ENCODE measurements at regions not wholly inside any gene's neighbourhood (a gene's known extent, or its start where the extent isn't known, plus 50 kb on each side); places are given as distances from the start of the nearest gene placed in this dataset.

DNA sequence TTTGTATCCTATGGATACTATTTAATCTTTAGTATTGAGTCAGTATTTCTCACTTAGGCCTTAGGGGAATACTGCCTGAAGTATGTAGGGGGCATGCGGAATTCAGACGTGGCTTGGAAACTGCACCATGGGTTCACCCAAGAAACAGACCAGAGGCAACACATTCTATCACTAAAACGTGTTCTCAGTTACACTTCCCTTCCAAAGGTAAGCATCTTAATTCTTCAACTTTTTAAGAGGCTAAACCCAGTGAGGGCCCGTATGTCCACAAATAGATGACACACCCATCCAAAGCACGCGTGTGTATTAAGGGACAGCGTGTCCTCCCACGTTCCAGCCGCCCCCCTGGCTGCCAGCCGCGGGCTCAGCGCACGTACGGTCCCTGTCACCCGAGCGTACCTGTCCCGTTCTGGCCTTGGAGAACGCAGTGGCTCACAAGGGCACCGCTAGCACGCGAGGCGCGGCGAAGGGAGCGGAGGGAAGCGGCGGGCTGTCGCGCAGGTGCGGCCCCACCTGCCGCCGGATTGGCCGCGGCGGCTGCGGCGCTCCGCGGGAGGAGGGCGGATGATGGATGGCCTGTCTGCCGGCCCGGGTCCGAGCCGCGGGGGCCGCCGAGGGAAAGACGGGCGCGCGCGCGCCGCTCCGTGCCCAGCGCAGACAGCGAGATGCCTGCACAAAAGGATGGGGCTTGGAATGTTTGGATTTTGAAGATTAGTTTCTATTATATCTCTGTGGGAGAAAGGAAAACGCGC, 1003.9 kb upstream of the NR2F2 start:
- H3K27me3 Mint-ChIP-seq: peaks cover 5 to 12% of the 10 kb centered on the region in 2 donors
- CTCF ChIA-PET (ENCODE audit: partially characterized antibody): no interaction called here
- no peak overlapping the region for H3K4me3 ChIP-seq (ENCODE audit: low read length in 2 of 2)
- peaks cover 0 to 3% (median 1%) of the 10 kb centered on the region in 8 donors for H3K9me3 Mint-ChIP-seq
- DNase-seq: no peak
- intact Hi-C loops (cut with micrococcal nuclease): no loop called here
- H3K36me3 Mint-ChIP-seq: no peaks in the 10 kb centered on the region
- no peaks in the 10 kb centered on the region for H3K9me3 ChIP-seq (ENCODE audit: control insufficient read depth in 1 of 2, low read length in 2 of 2)
- H3K4me1 Mint-ChIP-seq: peaks cover 0 to 7% (median 2%) of the 10 kb centered on the region in 4 donors
- H3K4me1 ChIP-seq (ENCODE audit: insufficient read depth, low read length): no peaks in the 10 kb centered on the region
- no peaks in the 10 kb centered on the region for H3K27me3 ChIP-seq (ENCODE audit: insufficient read depth, low read length)
- POLR2A ChIA-PET (ENCODE audit: partially characterized antibody): no interaction called here
- peak overlapping the region in 6 of 8 donors; percentile 12 to 53 (median 36) for H3K4me3 Mint-ChIP-seq
- H3K36me3 ChIP-seq (ENCODE audit: insufficient read depth, low read length): no peaks in the 10 kb centered on the region
- H3K27ac Mint-ChIP-seq: no peak overlapping the region
- H3K27ac ChIP-seq (ENCODE audit: low read depth, low read length): no peak overlapping the region

GRCh38 chr15:95327183-95327525, 1003.3 kb upstream of the NR2F2 start:
- peaks cover 0 to 3% (median 0%) of the 10 kb centered on the region in 8 donors for H3K9me3 Mint-ChIP-seq
- no peak overlapping the region for H3K27ac ChIP-seq (ENCODE audit: low read depth, low read length)
- peaks cover 5 to 12% of the 10 kb centered on the region in 2 donors for H3K27me3 Mint-ChIP-seq
- no peak overlapping the region for H3K4me3 ChIP-seq (ENCODE audit: low read length in 2 of 2)
- no peaks in the 10 kb centered on the region for H3K36me3 Mint-ChIP-seq
- H3K9me3 ChIP-seq (ENCODE audit: control insufficient read depth in 1 of 2, low read length in 2 of 2): no peaks in the 10 kb centered on the region
- ChIA-PET CTCF (ENCODE audit: partially characterized antibody) (no interaction called here), POLR2A (ENCODE audit: partially characterized antibody) (no interaction called here)
- DNase-seq: no peak
- no peaks in the 10 kb centered on the region for H3K4me1 ChIP-seq (ENCODE audit: insufficient read depth, low read length)
- no peaks in the 10 kb centered on the region for H3K27me3 ChIP-seq (ENCODE audit: insufficient read depth, low read length)
- intact Hi-C loops (cut with micrococcal nuclease): no loop called here
- peaks cover 0 to 7% (median 2%) of the 10 kb centered on the region in 4 donors for H3K4me1 Mint-ChIP-seq
- no peaks in the 10 kb centered on the region for H3K36me3 ChIP-seq (ENCODE audit: insufficient read depth, low read length)
- no peak overlapping the region for H3K27ac Mint-ChIP-seq
- H3K4me3 Mint-ChIP-seq: peak overlapping the region in 2 of 8 donors; percentile 38 to 53

GRCh38 chr15:95327661-95328060, 1002.8 kb upstream of the NR2F2 start:
- no peaks in the 10 kb centered on the region for H3K36me3 Mint-ChIP-seq
- Histone ChIP-seq H3K4me1 (ENCODE audit: insufficient read depth, low read length) (no peaks in the 10 kb centered on the region), H3K27me3 (ENCODE audit: insufficient read depth, low read length) (no peaks in the 10 kb centered on the region), H3K27ac (ENCODE audit: low read depth, low read length) (no peak overlapping the region), H3K9me3 (ENCODE audit: control insufficient read depth in 1 of 2, low read length in 2 of 2) (no peaks in the 10 kb centered on the region), H3K36me3 (ENCODE audit: insufficient read depth, low read length) (no peaks in the 10 kb centered on the region), H3K4me3 (ENCODE audit: low read length in 2 of 2) (no peak overlapping the region)
- H3K4me3 Mint-ChIP-seq: no peak overlapping the region
- CTCF ChIA-PET (ENCODE audit: partially characterized antibody): no interaction called here
- H3K4me1 Mint-ChIP-seq: peaks cover 0 to 7% (median 2%) of the 10 kb centered on the region in 4 donors
- H3K27ac Mint-ChIP-seq: no peak overlapping the region
- no peak for DNase-seq
- intact Hi-C loops (cut with micrococcal nuclease): no loop called here
- peaks cover 5 to 12% of the 10 kb centered on the region in 2 donors for H3K27me3 Mint-ChIP-seq
- H3K9me3 Mint-ChIP-seq: peaks cover 0 to 3% (median 0%) of the 10 kb centered on the region in 8 donors
- POLR2A ChIA-PET (ENCODE audit: partially characterized antibody): no interaction called here

DNA sequence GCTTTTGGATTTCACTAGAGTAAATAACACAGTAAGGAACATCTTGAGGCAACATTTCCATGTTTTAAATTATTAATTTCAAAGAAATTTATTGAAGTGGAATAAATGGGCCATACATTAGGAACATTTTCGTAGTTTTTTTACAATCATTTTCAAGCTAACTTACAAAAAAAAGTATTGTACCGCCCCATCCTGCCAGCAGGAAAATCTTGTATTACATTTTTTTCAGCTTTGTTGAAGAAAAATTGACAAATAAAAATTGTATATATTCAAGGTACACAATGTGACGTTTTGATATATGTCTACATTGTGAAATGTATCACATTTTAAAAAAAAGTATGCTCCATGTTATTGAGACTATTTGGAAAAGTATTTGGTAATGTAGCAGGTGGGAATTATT, 1001.9 kb upstream of the NR2F2 start:
- Histone ChIP-seq H3K4me1 (ENCODE audit: insufficient read depth, low read length) (no peaks in the 10 kb centered on the region), H3K27me3 (ENCODE audit: insufficient read depth, low read length) (no peaks in the 10 kb centered on the region), H3K27ac (ENCODE audit: low read depth, low read length) (no peak overlapping the region), H3K4me3 (ENCODE audit: low read length in 2 of 2) (no peak overlapping the region), H3K9me3 (ENCODE audit: control insufficient read depth in 1 of 2, low read length in 2 of 2) (no peaks in the 10 kb centered on the region), H3K36me3 (ENCODE audit: insufficient read depth, low read length) (no peaks in the 10 kb centered on the region)
- H3K9me3 Mint-ChIP-seq: peaks cover 0 to 3% (median 0%) of the 10 kb centered on the region in 8 donors
- no peaks in the 10 kb centered on the region for H3K36me3 Mint-ChIP-seq
- POLR2A ChIA-PET (ENCODE audit: partially characterized antibody): no interaction called here
- H3K27me3 Mint-ChIP-seq: peaks cover 5 to 10% of the 10 kb centered on the region in 2 donors
- H3K4me1 Mint-ChIP-seq: peaks cover 0 to 7% (median 2%) of the 10 kb centered on the region in 4 donors
- CTCF ChIA-PET (ENCODE audit: partially characterized antibody): no interaction called here
- DNase-seq: no peak
- H3K27ac Mint-ChIP-seq: no peak overlapping the region
- H3K4me3 Mint-ChIP-seq: no peak overlapping the region
- intact Hi-C loops (cut with micrococcal nuclease): no loop called here

GRCh38 chr15:95329362-95329761, 1001.1 kb upstream of the NR2F2 start:
- peaks cover 0 to 7% (median 2%) of the 10 kb centered on the region in 4 donors for H3K4me1 Mint-ChIP-seq
- H3K4me3 ChIP-seq (ENCODE audit: low read length in 2 of 2): no peak overlapping the region
- H3K9me3 Mint-ChIP-seq: peaks cover 0 to 3% (median 0%) of the 10 kb centered on the region in 8 donors
- ChIA-PET POLR2A (ENCODE audit: partially characterized antibody) (no interaction called here), CTCF (ENCODE audit: partially characterized antibody) (no interaction called here)
- peaks cover 5 to 10% of the 10 kb centered on the region in 2 donors for H3K27me3 Mint-ChIP-seq
- no peak overlapping the region for H3K27ac Mint-ChIP-seq
- no peak overlapping the region for H3K27ac ChIP-seq (ENCODE audit: low read depth, low read length)
- DNase-seq: no peak
- H3K36me3 ChIP-seq (ENCODE audit: insufficient read depth, low read length): no peaks in the 10 kb centered on the region
- no peaks in the 10 kb centered on the region for H3K27me3 ChIP-seq (ENCODE audit: insufficient read depth, low read length)
- H3K4me1 ChIP-seq (ENCODE audit: insufficient read depth, low read length): no peaks in the 10 kb centered on the region
- H3K4me3 Mint-ChIP-seq: no peak overlapping the region
- H3K36me3 Mint-ChIP-seq: no peaks in the 10 kb centered on the region
- intact Hi-C loops (cut with micrococcal nuclease): no loop called here
- H3K9me3 ChIP-seq (ENCODE audit: control insufficient read depth in 1 of 2, low read length in 2 of 2): no peaks in the 10 kb centered on the region

DNA sequence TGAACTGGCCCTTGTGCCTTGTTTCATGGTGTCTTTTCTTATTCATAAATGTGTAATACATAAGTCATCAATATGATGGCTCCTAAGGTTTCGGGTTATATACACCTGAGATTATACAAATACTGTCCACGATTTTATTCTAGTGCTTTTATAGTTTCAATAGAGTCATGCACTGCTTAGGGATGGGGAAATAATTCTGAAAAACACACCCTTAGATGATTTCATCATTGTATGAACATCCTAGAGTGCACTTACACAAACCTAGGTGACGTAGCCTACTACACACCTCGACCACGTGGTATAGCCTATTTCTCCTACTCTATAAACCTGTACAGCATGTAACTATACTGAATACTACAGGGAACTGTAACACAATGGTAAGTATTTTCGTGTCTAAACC, 988.8 kb upstream of the NR2F2 start:
- H3K36me3 Mint-ChIP-seq: no peaks in the 10 kb centered on the region
- intact Hi-C loops (cut with micrococcal nuclease): no loop called here

DNA sequence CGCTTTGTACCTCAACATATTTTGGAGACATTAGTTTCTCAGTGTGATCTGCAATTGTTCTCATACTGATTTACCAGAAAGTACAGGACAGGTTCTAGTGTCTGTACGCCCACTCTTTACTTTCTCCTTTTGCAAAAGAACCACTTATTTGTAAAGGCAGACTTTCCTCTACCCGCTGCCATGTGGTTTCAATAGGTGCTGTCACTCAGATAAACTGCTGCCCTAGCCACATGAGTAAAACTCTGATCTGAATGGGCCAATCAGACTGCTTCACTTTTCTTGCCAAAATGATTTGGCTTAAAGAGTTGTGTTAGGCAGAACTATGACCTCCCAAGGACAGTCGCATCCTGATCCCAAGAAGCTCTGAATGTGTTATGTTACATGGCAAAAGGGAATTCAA, 984.6 kb upstream of the NR2F2 start:
- POLR2A ChIA-PET (ENCODE audit: partially characterized antibody): interaction anchor here (0.6 kb wide), 1 partner anchor 9 kb away, joined by 3 read pairs; no protein-coding TSS in a partner anchor
- Mint-ChIP-seq H3K9me3 (peaks cover 0 to 5% (median under 1%) of the 10 kb centered on the region in 8 donors), H3K36me3 (no peaks in the 10 kb centered on the region), H3K27me3 (no peaks in the 10 kb centered on the region), H3K27ac (no peak overlapping the region), H3K4me1 (no peaks in the 10 kb centered on the region), H3K4me3 (no peak overlapping the region)
- Histone ChIP-seq H3K9me3 (ENCODE audit: control insufficient read depth in 1 of 2, low read length in 2 of 2) (no peaks in the 10 kb centered on the region), H3K4me1 (ENCODE audit: insufficient read depth, low read length) (no peaks in the 10 kb centered on the region), H3K27me3 (ENCODE audit: insufficient read depth, low read length) (no peaks in the 10 kb centered on the region), H3K27ac (ENCODE audit: low read depth, low read length) (no peak overlapping the region), H3K4me3 (ENCODE audit: low read length in 2 of 2) (no peak overlapping the region), H3K36me3 (ENCODE audit: insufficient read depth, low read length) (no peaks in the 10 kb centered on the region)
- intact Hi-C loops (cut with micrococcal nuclease): no loop called here
- CTCF ChIA-PET (ENCODE audit: partially characterized antibody): no interaction called here
- no peak for DNase-seq

More for the DNA sequence above, 988.8 kb upstream of the NR2F2 start:
- Histone ChIP-seq H3K9me3 (ENCODE audit: control insufficient read depth in 1 of 2, low read length in 2 of 2) (no peaks in the 10 kb centered on the region), H3K27me3 (ENCODE audit: insufficient read depth, low read length) (no peaks in the 10 kb centered on the region), H3K27ac (ENCODE audit: low read depth, low read length) (no peak overlapping the region), H3K36me3 (ENCODE audit: insufficient read depth, low read length) (no peaks in the 10 kb centered on the region), H3K4me1 (ENCODE audit: insufficient read depth, low read length) (no peaks in the 10 kb centered on the region), H3K4me3 (ENCODE audit: low read length in 2 of 2) (no peak overlapping the region)
- H3K4me3 Mint-ChIP-seq: no peak overlapping the region
- POLR2A ChIA-PET (ENCODE audit: partially characterized antibody): no interaction called here
- H3K4me1 Mint-ChIP-seq: no peaks in the 10 kb centered on the region
- DNase-seq: no peak
- CTCF ChIA-PET (ENCODE audit: partially characterized antibody): no interaction called here
- no peak overlapping the region for H3K27ac Mint-ChIP-seq
- peaks cover 0 to 5% (median under 1%) of the 10 kb centered on the region in 8 donors for H3K9me3 Mint-ChIP-seq
- no peaks in the 10 kb centered on the region for H3K27me3 Mint-ChIP-seq

All from CD4-positive, alpha-beta memory T cell (primary cell).